IMR-90 (cell line): ENCODE measurements at regions not wholly inside any gene's neighbourhood (a gene's known extent, or its start where the extent isn't known, plus 50 kb on each side); places are given as distances from the start of the nearest gene placed in this dataset.

Experiments used
- ATAC-seq: fragments of 200-7000 bp; cut with Tn5 transposase; 2 replicates; pipeline ENCODE4 v1.9.1; 2020; ENCODE audit warnings: low read depth, mild to moderate bottlenecking, moderate library complexity
- BruUV-seq: library from RNA; stranded (reverse); fragments of 400-500 nt; replicated peaks from 2 replicates; lab custom pipeline; 2021; lab: Mats Ljungman, UMichigan
- CTCF ChIA-PET: fragments of 300-600 bp; formaldehyde crosslinking; extraction: SDS; loops from one replicate; lab custom pipeline; 2021; ENCODE audit warnings: antibody characterized with exemption; lab: Yijun Ruan, JAX
- POLR2A ChIA-PET: fragments of 300-600 bp; sonication (Branson Sonifier 250); formaldehyde crosslinking; loops from one replicate; lab custom pipeline; 2022; ENCODE audit warnings: antibody characterized with exemption; ENCODE audit not compliant: unreplicated experiment; lab: Charles Lee
- DNase-seq: peaks from one replicate; pipeline ENCODE4 v3.0.0; 2013
- H2AFZ ChIP-seq: replicated peaks from 2 replicates; pipeline ENCODE3; 2013; ENCODE audit warnings: low read length, mild to moderate bottlenecking; ENCODE audit not compliant: poor library complexity
- H2AK5ac ChIP-seq: 2 replicates; pipeline ENCODE4 v1.6.1; 2013; ENCODE audit warnings: low read depth, low read length, inconsistent platforms
- H2AK9ac ChIP-seq: replicated peaks from 2 replicates; pipeline ENCODE3; 2013; ENCODE audit warnings: mild to moderate bottlenecking, low read depth, low read length, moderate library complexity; ENCODE audit not compliant: poor library complexity
- H2BK120ac ChIP-seq: 2 replicates; pipeline ENCODE4 v1.6.1; 2013; ENCODE audit warnings: low read depth, low read length, inconsistent platforms
- H2BK15ac ChIP-seq: 3 replicates; pipeline ENCODE4 v1.6.1; 2013; ENCODE audit warnings: low read depth, low read length, inconsistent platforms
- H2BK20ac ChIP-seq: 2 replicates; pipeline ENCODE4 v1.6.1; 2013; ENCODE audit warnings: low read depth, mild to moderate bottlenecking, inconsistent platforms, low read length, moderate library complexity
- H2BK5ac ChIP-seq: 2 replicates; pipeline ENCODE4 v1.6.1; 2013; ENCODE audit warnings: mild to moderate bottlenecking, low read depth, low read length, inconsistent platforms; ENCODE audit not compliant: poor library complexity, severe bottlenecking
- H3K14ac ChIP-seq: replicated peaks from 2 replicates; pipeline ENCODE4 v1.6.1; 2013; ENCODE audit warnings: low read depth, low read length, inconsistent platforms
- H3K18ac ChIP-seq: 2 replicates; pipeline ENCODE4 v1.6.1; 2013; ENCODE audit warnings: low read depth, low read length, control low read depth
- H3K23ac ChIP-seq: 2 replicates; pipeline ENCODE4 v1.6.1; 2013; ENCODE audit warnings: low read depth, low read length, inconsistent platforms
- H3K27ac ChIP-seq: 2 replicates; pipeline ENCODE4 v1.5.1; 2013; ENCODE audit warnings: mild to moderate bottlenecking, control low read depth, low read length; ENCODE audit not compliant: insufficient read depth
- H3K27me3 ChIP-seq: 2 replicates; pipeline ENCODE4 v1.6.1; 2013; ENCODE audit warnings: low read length; ENCODE audit not compliant: control insufficient read depth, insufficient read depth
- H3K36me3 ChIP-seq: 2 replicates; pipeline ENCODE4 v1.6.1; 2013; ENCODE audit warnings: low read length, mixed read lengths; ENCODE audit not compliant: control insufficient read depth, insufficient read depth
- H3K4ac ChIP-seq: 2 replicates; pipeline ENCODE4 v1.6.1; 2013; ENCODE audit warnings: low read depth, low read length, inconsistent platforms
- H3K4me1 ChIP-seq: 2 replicates; pipeline ENCODE4 v1.6.1; 2013; ENCODE audit warnings: low read length, mixed read lengths; ENCODE audit not compliant: control insufficient read depth, insufficient read depth
- H3K4me2 ChIP-seq: 2 replicates; pipeline ENCODE4 v1.6.1; 2013; ENCODE audit warnings: low read depth, mild to moderate bottlenecking, control low read depth, low read length, moderate library complexity
- H3K4me3 ChIP-seq: 2 replicates; pipeline ENCODE4 v1.5.1; 2013; ENCODE audit warnings: low read depth, mild to moderate bottlenecking, control low read depth, low read length, moderate library complexity; ENCODE audit not compliant: insufficient read depth
- H3K56ac ChIP-seq: 2 replicates; pipeline ENCODE4 v1.6.1; 2013; ENCODE audit warnings: low read length, inconsistent platforms; ENCODE audit not compliant: insufficient read depth; ENCODE audit errors: extremely low read depth
- H3K79me1 ChIP-seq, 2 experiments: 2 replicates each; pipeline ENCODE4 v1.6.1; 2013; ENCODE audit warnings: low read length in 2 of 2, inconsistent platforms in 1 of 2, low read depth in 1 of 2
- H3K9ac ChIP-seq: 2 replicates; pipeline ENCODE4 v1.6.1; 2013; ENCODE audit warnings: low read depth, low read length, control low read depth
- H3K9me1 ChIP-seq: 2 replicates; pipeline ENCODE4 v1.6.1; 2013; ENCODE audit warnings: low read length, inconsistent platforms; ENCODE audit not compliant: insufficient read depth
- H3K9me3 ChIP-seq: 2 replicates; pipeline ENCODE4 v1.6.1; 2013; ENCODE audit warnings: low read length; ENCODE audit not compliant: control insufficient read depth, insufficient read depth
- H4K20me1 ChIP-seq: 2 replicates; pipeline ENCODE4 v1.6.1; 2013; ENCODE audit warnings: low read length, inconsistent platforms; ENCODE audit not compliant: insufficient read depth
- H4K5ac ChIP-seq: 2 replicates; pipeline ENCODE4 v1.6.1; 2013; ENCODE audit warnings: mild to moderate bottlenecking, low read depth, low read length, control low read depth
- H4K8ac ChIP-seq, 2 experiments: 2 replicates each; pipeline ENCODE4 v1.6.1; 2013; ENCODE audit warnings: low read depth in 2 of 2, low read length in 2 of 2, control low read depth in 1 of 2, inconsistent platforms in 1 of 2
- H4K91ac ChIP-seq: 2 replicates; pipeline ENCODE4 v1.6.1; 2013; ENCODE audit warnings: low read depth, low read length, inconsistent platforms; ENCODE audit not compliant: insufficient read depth
- CEBPB ChIP-seq: IDR thresholded peaks from 2 replicates; pipeline ENCODE4 v1.6.1; 2012; ENCODE audit warnings: low read depth, low read length, improper control_type of control experiment
- ELK1 ChIP-seq: fragments of 150-350 bp; IDR thresholded peaks from 2 replicates; pipeline ENCODE4 v1.6.1; 2016; ENCODE audit warnings: low read depth, mild to moderate bottlenecking, low read length, moderate library complexity, borderline replicate concordance
- FOS ChIP-seq: fragments of 150-350 bp; IDR thresholded peaks from 2 replicates; pipeline ENCODE4 v1.6.1; 2016; ENCODE audit warnings: low read depth, low read length
- MAFK ChIP-seq: IDR thresholded peaks from 2 replicates; pipeline ENCODE4 v1.6.1; 2012; ENCODE audit warnings: low read depth, low read length, improper control_type of control experiment
- MXI1 ChIP-seq: IDR thresholded peaks from 2 replicates; pipeline ENCODE4 v1.6.1; 2012; ENCODE audit warnings: low read depth, mild to moderate bottlenecking, low read length, moderate library complexity, borderline replicate concordance
- POLR2A ChIP-seq: IDR thresholded peaks from 2 replicates; pipeline ENCODE4 v1.6.1; 2012; ENCODE audit warnings: mild to moderate bottlenecking, low read depth, low read length
- RCOR1 ChIP-seq: IDR thresholded peaks from 2 replicates; pipeline ENCODE4 v1.6.1; 2012; ENCODE audit warnings: mild to moderate bottlenecking, low read length, improper control_type of control experiment; ENCODE audit not compliant: insufficient replicate concordance
- USF2 ChIP-seq: fragments of 150-350 bp; IDR thresholded peaks from 2 replicates; pipeline ENCODE4 v1.6.1; 2017; ENCODE audit warnings: mild to moderate bottlenecking, antibody characterized with exemption, low read length, low read depth
- WGBS, 2 experiments: methylation state at CpG; one replicate each; pipeline versions ENCODE4 v1.1.5 to v1.1.7; 2013; ENCODE audit warnings: missing lambda C conversion rate in 2 of 2; ENCODE audit not compliant: insufficient read length in 1 of 2; ENCODE audit errors: extremely low coverage in 2 of 2; 5-methylcytosine and 5-hydroxymethylcytosine counted together
- dilution Hi-C: fragments of 300-500 bp; cut with HindIII; formaldehyde crosslinking; loops from one replicate; pipeline ENCODE4 v1.14.3; 2018; ENCODE audit warnings: low sequenced_read_pairs; ENCODE audit not compliant: unreplicated experiment
- in situ Hi-C: fragments of 300-500 bp; cut with MboI; formaldehyde crosslinking; loops from 3 replicates; pipeline ENCODE4 v1.14.3; 2019; ENCODE audit warnings: low sequenced_read_pairs, inconsistent platforms, mixed read lengths
- intact Hi-C: fragments of 100-400 bp; cut with micrococcal nuclease; formaldehyde crosslinking; loops from 2 replicates; pipeline ENCODE4 v1.10.0; 2022

GRCh38 chr5:84568171-84568570 lies 183.5 kb upstream of the EDIL3 start:
- Histone ChIP-seq H4K20me1 (no peaks in the 10 kb centered on the region), H2AK5ac (no peak overlapping the region), H3K56ac (no peak overlapping the region), H2BK20ac (no peak overlapping the region), H2BK5ac (no peak overlapping the region), H3K36me3 (no peaks in the 10 kb centered on the region), H3K9ac (no peak overlapping the region), H3K23ac (no peak overlapping the region), H2BK15ac (no peak overlapping the region), H3K18ac (no peak overlapping the region), H3K4me1 (no peaks in the 10 kb centered on the region), H4K5ac (no peak overlapping the region), H3K9me3 (no peaks in the 10 kb centered on the region), H3K27me3 (no peaks in the 10 kb centered on the region), H3K27ac (no peak overlapping the region), H2AK9ac (no peak overlapping the region), H2AFZ (no peak overlapping the region), H3K9me1 (no peaks in the 10 kb centered on the region), H3K4me2 (no peak overlapping the region), H4K91ac (no peak overlapping the region), H3K14ac (no peak overlapping the region), H3K79me1 (no peaks in the 10 kb centered on the region), H2BK120ac (no peak overlapping the region), H4K8ac (no peak overlapping the region), H3K4me3 (no peak overlapping the region), H3K4ac (no peak overlapping the region)
- CTCF ChIA-PET = no interaction called here
- BruUV-seq = no TSS peak
- DNase-seq = no peak
- in situ Hi-C loops = no loop called here
- intact Hi-C loops = no loop called here
- TF ChIP-seq MXI1 (no peak), FOS (no peak), USF2 (no peak), RCOR1 (no peak), MAFK (no peak), POLR2A (no peak), ELK1 (no peak), CEBPB (no peak)
- WGBS, 2 experiments = 100% methylated on average over 1 of the region's 1 CpG; no CpG with 5 or more reads in 1 of the 2 experiments
- dilution Hi-C loops = no loop called here
- no peak for ATAC-seq
- POLR2A ChIA-PET = no interaction called here
